ENCODE measurements at regions not wholly inside any gene's neighbourhood (a gene's known extent, or its start where the extent isn't known, plus 50 kb on each side); places are given as distances from the start of the nearest gene placed in this dataset.

- 23 to 29% (median 27%) methylated on average over 3 of the region's 3 CpGs for WGBS, 3 donors
- ATAC-seq (no peak), DNase-seq (no peak)
- no peak overlapping the region for H3K27ac ChIP-seq
- H3K36me3 ChIP-seq (ENCODE audit: insufficient read depth in 1 of 2, low read depth in 1 of 2): no peaks in the 10 kb centered on the region
- no peaks in the 10 kb centered on the region for H3K27me3 ChIP-seq (ENCODE audit: insufficient read depth in 3 of 3, low read length in 2 of 3)
- intact Hi-C loops (cut with DNase I): no loop called here
- no peak overlapping the region for H3K4me3 ChIP-seq
- H3K9me3 ChIP-seq: no peaks in the 10 kb centered on the region
- no peaks in the 10 kb centered on the region for H3K4me1 ChIP-seq
- no peak for TF ChIP-seq CTCF (IDR thresholded peaks at IDR 0.05)
Observed at GRCh38 chr5:112576298-112576925, 157.3 kb upstream of the EPB41L4A start.

GRCh38 chr5:112579599-112580170 is 158.0 kb upstream of the APC start:
- Histone ChIP-seq H3K27ac (no peak overlapping the region), H3K4me1 (no peaks in the 10 kb centered on the region), H3K9me3 (no peaks in the 10 kb centered on the region), H3K36me3 (ENCODE audit: insufficient read depth in 1 of 2, low read depth in 1 of 2) (no peaks in the 10 kb centered on the region), H3K27me3 (ENCODE audit: insufficient read depth in 3 of 3, low read length in 2 of 3) (no peaks in the 10 kb centered on the region), H3K4me3 (no peak overlapping the region)
- intact Hi-C loops (cut with DNase I): no loop called here
- ATAC-seq (no peak), DNase-seq (no peak)
- TF ChIP-seq CTCF (IDR thresholded peaks at IDR 0.05): no peak
- 96 to 99% (median 97%) methylated on average over 1 of the region's 1 CpG for WGBS, 3 donors

GRCh38 chr5:112581811-112582320 is 155.8 kb upstream of the APC start:
- no peak overlapping the region for H3K4me3 ChIP-seq
- no peak for ATAC-seq
- intact Hi-C loops (cut with DNase I): no loop called here
- no peaks in the 10 kb centered on the region for H3K36me3 ChIP-seq (ENCODE audit: insufficient read depth in 1 of 2, low read depth in 1 of 2)
- no peak for DNase-seq
- 87 to 93% (median 88%) methylated on average over 9 of the region's 9 CpGs for WGBS, 3 donors
- no peak for TF ChIP-seq CTCF (IDR thresholded peaks at IDR 0.05)
- no peaks in the 10 kb centered on the region for H3K4me1 ChIP-seq
- H3K9me3 ChIP-seq: no peaks in the 10 kb centered on the region
- no peaks in the 10 kb centered on the region for H3K27me3 ChIP-seq (ENCODE audit: insufficient read depth in 3 of 3, low read length in 2 of 3)
- H3K27ac ChIP-seq: no peak overlapping the region

GRCh38 chr5:112583166-112583565 is 154.5 kb upstream of the APC start:
- H3K27me3 ChIP-seq (ENCODE audit: insufficient read depth in 3 of 3, low read length in 2 of 3): no peaks in the 10 kb centered on the region
- DNase-seq: no peak
- intact Hi-C loops (cut with DNase I): no loop called here
- no peak overlapping the region for H3K4me3 ChIP-seq
- no peaks in the 10 kb centered on the region for H3K4me1 ChIP-seq
- 80 to 94% (median 85%) methylated on average over 4 of the region's 4 CpGs for WGBS, 3 donors
- no peaks in the 10 kb centered on the region for H3K9me3 ChIP-seq
- no peaks in the 10 kb centered on the region for H3K36me3 ChIP-seq (ENCODE audit: insufficient read depth in 1 of 2, low read depth in 1 of 2)
- no peak for ATAC-seq
- H3K27ac ChIP-seq: no peak overlapping the region
- no peak for TF ChIP-seq CTCF (IDR thresholded peaks at IDR 0.05)

- Histone ChIP-seq H3K36me3 (ENCODE audit: insufficient read depth in 1 of 2, low read depth in 1 of 2) (no peaks in the 10 kb centered on the region), H3K4me3 (no peak overlapping the region), H3K27ac (no peak overlapping the region), H3K9me3 (no peaks in the 10 kb centered on the region), H3K27me3 (ENCODE audit: insufficient read depth in 3 of 3, low read length in 2 of 3) (no peaks in the 10 kb centered on the region), H3K4me1 (no peaks in the 10 kb centered on the region)
- TF ChIP-seq CTCF (IDR thresholded peaks at IDR 0.05): no peak
- DNase-seq: no peak
- intact Hi-C loops (cut with DNase I): no loop called here
- WGBS, 3 donors: 64 to 93% (median 89%) methylated on average over 2 of the region's 2 CpGs
- ATAC-seq: no peak
Observed at GRCh38 chr5:112584781-112585180, 152.9 kb upstream of the APC start.
